Omental fat pad (tissue), 3 donors: ENCODE measurements at regions not wholly inside any gene's neighbourhood (a gene's known extent, or its start where the extent isn't known, plus 50 kb on each side); places are given as distances from the start of the nearest gene placed in this dataset.

Experiments used
- ATAC-seq: fragments of 150-250 bp; one replicate; pipeline ENCODE4 v1.9.1; 2016; ENCODE audit warnings: mild to moderate bottlenecking, moderate library complexity; ENCODE audit not compliant: low FRiP score
- DNase-seq: peaks from one replicate; pipeline ENCODE4 v3.0.0-alpha.2; 2019; ENCODE audit warnings: low spot score
- CTCF ChIP-seq, 3 donors: fragments of 450-650 bp; IDR thresholded peaks; one replicate each; pipeline ENCODE4 v1.5.1; 2016 to 2017; ENCODE audit warnings: antibody characterized with exemption in 3 of 3, mild to moderate bottlenecking in 3 of 3, moderate library complexity in 2 of 3

- DNase-seq: no peak
- no peak for TF ChIP-seq CTCF (IDR thresholded peaks at IDR 0.05)
- no peak for ATAC-seq
Observed at GRCh38 chr13:22061371-22061805, 390.5 kb downstream of the FGF9 start.

GRCh38 chr13:22061806-22062391, 391.0 kb downstream of the FGF9 start:
- ATAC-seq: no peak
- TF ChIP-seq CTCF (IDR thresholded peaks at IDR 0.05): no peak

GRCh38 chr13:22062478-22063205, 391.8 kb downstream of the FGF9 start:
- no peak for TF ChIP-seq CTCF (IDR thresholded peaks at IDR 0.05)
- DNase-seq: no peak
- peak; percentile 76 for ATAC-seq

More at GRCh38 chr13:22061806-22062391, 391.0 kb downstream of the FGF9 start:
- DNase-seq: no peak

GRCh38 chr13:22063416-22064124, 392.7 kb downstream of the FGF9 start:
- no peak for ATAC-seq
- no peak for DNase-seq
- no peak for TF ChIP-seq CTCF (IDR thresholded peaks at IDR 0.05)

- ATAC-seq (no peak), DNase-seq (no peak)
- no peak for TF ChIP-seq CTCF (IDR thresholded peaks at IDR 0.05)
Observed at GRCh38 chr13:22064854-22065620, 394.2 kb downstream of the FGF9 start.

GRCh38 chr13:22073718-22074117, 402.8 kb downstream of the FGF9 start:
- no peak for DNase-seq
- TF ChIP-seq CTCF (IDR thresholded peaks at IDR 0.05): no peak
- no peak for ATAC-seq
